ENCODE measurements at regions not wholly inside any gene's neighbourhood (a gene's known extent, or its start where the extent isn't known, plus 50 kb on each side); places are given as distances from the start of the nearest gene placed in this dataset.

DNA sequence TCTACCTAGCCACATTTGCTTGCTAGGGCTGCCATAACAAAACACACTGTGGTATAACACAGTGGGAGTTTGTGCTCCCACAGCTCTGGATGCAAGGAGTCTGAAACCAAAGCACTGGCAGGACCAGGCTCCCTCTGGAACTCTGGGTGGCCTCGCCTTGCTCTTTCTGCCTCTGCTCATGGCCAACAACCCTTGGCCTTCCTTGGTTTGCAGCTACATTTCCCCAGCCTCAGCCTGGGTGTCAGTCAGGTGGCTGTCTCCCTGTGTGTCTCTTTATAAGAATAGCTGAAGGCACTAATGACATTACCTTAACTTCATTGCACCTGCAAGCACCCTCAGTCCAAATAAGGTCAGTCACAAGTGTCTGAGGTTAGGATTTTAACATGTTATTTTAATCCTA, 101.0 kb upstream of the IRX2 start:
- peaks cover 0 to 2% (median 0%) of the 10 kb centered on the region in 3 donors for H3K27me3 Mint-ChIP-seq (ENCODE audit: low read depth in 3 of 3)
- Histone ChIP-seq H3K9ac (ENCODE audit: insufficient read depth, low read length, poor library complexity, severe bottlenecking) (no peak overlapping the region), H3K79me2 (ENCODE audit: insufficient read depth, low read length) (no peaks in the 10 kb centered on the region), H3K27ac (ENCODE audit: low read depth in 1 of 2, low read length in 2 of 2) (no peak overlapping the region), H3K27me3 (ENCODE audit: control insufficient read depth in 2 of 2, insufficient read depth in 2 of 2, low read length in 2 of 2) (no peaks in the 10 kb centered on the region), H3K36me3 (replicated peaks in 1 of 2; ENCODE audit: control insufficient read depth in 1 of 2, insufficient read depth in 2 of 2, low read length in 2 of 2) (no peaks in the 10 kb centered on the region), H2AFZ (ENCODE audit: insufficient read depth, low read depth, low read length, poor library complexity, severe bottlenecking) (no peak overlapping the region), H3K4me1 (ENCODE audit: control insufficient read depth in 1 of 2, insufficient read depth in 2 of 2, low read length in 2 of 2) (no peaks in the 10 kb centered on the region), H4K20me1 (ENCODE audit: insufficient read depth, low read length) (no peaks in the 10 kb centered on the region), H3K4me3 (replicated peaks in 1 of 3; ENCODE audit: low read depth in 2 of 3, low read length in 3 of 3) (no peak overlapping the region), H3K4me2 (replicated peaks; ENCODE audit: extremely low read depth, low read length, poor library complexity, severe bottlenecking) (no peak overlapping the region), H3K9me3 (replicated peaks in 1 of 2; ENCODE audit: control insufficient read depth in 1 of 2, insufficient read depth in 1 of 2, low read length in 2 of 2) (peaks cover 0 to 10% of the 10 kb centered on the region in 2 donors)
- no peak overlapping the region for H3K4me3 Mint-ChIP-seq
- intact Hi-C loops (cut with micrococcal nuclease) = no loop called here
- no peak for DNase-seq
- 67% methylated on average over 1 of the region's 1 CpG for WGBS (ENCODE audit: insufficient coverage)
- TF ChIP-seq, protein P1, sequence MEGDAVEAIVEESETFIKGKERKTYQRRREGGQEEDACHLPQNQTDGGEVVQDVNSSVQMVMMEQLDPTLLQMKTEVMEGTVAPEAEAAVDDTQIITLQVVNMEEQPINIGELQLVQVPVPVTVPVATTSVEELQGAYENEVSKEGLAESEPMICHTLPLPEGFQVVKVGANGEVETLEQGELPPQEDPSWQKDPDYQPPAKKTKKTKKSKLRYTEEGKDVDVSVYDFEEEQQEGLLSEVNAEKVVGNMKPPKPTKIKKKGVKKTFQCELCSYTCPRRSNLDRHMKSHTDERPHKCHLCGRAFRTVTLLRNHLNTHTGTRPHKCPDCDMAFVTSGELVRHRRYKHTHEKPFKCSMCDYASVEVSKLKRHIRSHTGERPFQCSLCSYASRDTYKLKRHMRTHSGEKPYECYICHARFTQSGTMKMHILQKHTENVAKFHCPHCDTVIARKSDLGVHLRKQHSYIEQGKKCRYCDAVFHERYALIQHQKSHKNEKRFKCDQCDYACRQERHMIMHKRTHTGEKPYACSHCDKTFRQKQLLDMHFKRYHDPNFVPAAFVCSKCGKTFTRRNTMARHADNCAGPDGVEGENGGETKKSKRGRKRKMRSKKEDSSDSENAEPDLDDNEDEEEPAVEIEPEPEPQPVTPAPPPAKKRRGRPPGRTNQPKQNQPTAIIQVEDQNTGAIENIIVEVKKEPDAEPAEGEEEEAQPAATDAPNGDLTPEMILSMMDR (IDR thresholded peaks at IDR 0.05) = no peak
- H3K9me3 Mint-ChIP-seq = peaks cover 0 to 17% (median 2%) of the 10 kb centered on the region in 7 donors
- no peaks in the 10 kb centered on the region for H3K4me1 Mint-ChIP-seq
- no peaks in the 10 kb centered on the region for H3K36me3 Mint-ChIP-seq
- H3K27ac Mint-ChIP-seq = no peak overlapping the region

DNA sequence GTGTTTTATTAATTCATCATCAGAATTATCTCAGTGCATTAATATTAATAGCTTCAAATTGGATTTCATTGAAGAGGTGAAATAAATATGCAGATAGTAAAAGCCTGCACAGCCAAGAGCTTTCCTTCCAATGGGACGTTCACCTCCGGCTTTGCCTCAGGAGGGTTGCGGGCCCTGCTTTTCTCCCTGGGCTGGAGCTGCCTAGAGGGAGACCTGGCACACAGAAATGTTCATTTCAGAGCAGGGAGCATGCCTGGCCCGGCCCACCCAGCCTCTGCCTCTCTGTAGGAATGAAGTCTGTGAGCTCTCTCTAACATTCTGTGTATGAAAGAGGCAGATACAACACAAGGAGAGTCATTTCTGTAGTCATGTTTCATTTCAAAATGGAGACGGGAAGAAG, 100.4 kb upstream of the IRX2 start:
- peaks cover 0 to 10% of the 10 kb centered on the region in 2 donors for H3K9me3 ChIP-seq (replicated peaks in 1 of 2; ENCODE audit: control insufficient read depth in 1 of 2, insufficient read depth in 1 of 2, low read length in 2 of 2)
- no peak overlapping the region for H3K4me3 ChIP-seq (replicated peaks in 1 of 3; ENCODE audit: low read depth in 2 of 3, low read length in 3 of 3)
- 92% methylated on average over 4 of the region's 5 CpGs for WGBS (ENCODE audit: insufficient coverage)
- Mint-ChIP-seq H3K27ac (no peak overlapping the region), H3K9me3 (peaks cover 0 to 17% (median 2%) of the 10 kb centered on the region in 7 donors), H3K4me3 (no peak overlapping the region), H3K4me1 (no peaks in the 10 kb centered on the region), H3K27me3 (ENCODE audit: low read depth in 3 of 3) (peaks cover 0 to 2% (median under 1%) of the 10 kb centered on the region in 3 donors), H3K36me3 (no peaks in the 10 kb centered on the region)
- no peak overlapping the region for H3K27ac ChIP-seq (ENCODE audit: low read depth in 1 of 2, low read length in 2 of 2)
- no peak overlapping the region for H2AFZ ChIP-seq (ENCODE audit: insufficient read depth, low read depth, low read length, poor library complexity, severe bottlenecking)
- H3K36me3 ChIP-seq (replicated peaks in 1 of 2; ENCODE audit: control insufficient read depth in 1 of 2, insufficient read depth in 2 of 2, low read length in 2 of 2) = no peaks in the 10 kb centered on the region
- intact Hi-C loops (cut with micrococcal nuclease) = no loop called here
- H3K9ac ChIP-seq (ENCODE audit: insufficient read depth, low read length, poor library complexity, severe bottlenecking) = no peak overlapping the region
- no peak overlapping the region for H3K4me2 ChIP-seq (replicated peaks; ENCODE audit: extremely low read depth, low read length, poor library complexity, severe bottlenecking)
- H3K79me2 ChIP-seq (ENCODE audit: insufficient read depth, low read length) = no peaks in the 10 kb centered on the region
- no peaks in the 10 kb centered on the region for H4K20me1 ChIP-seq (ENCODE audit: insufficient read depth, low read length)
- TF ChIP-seq, protein P1 (IDR thresholded peaks at IDR 0.05) = no peak
- no peaks in the 10 kb centered on the region for H3K27me3 ChIP-seq (ENCODE audit: control insufficient read depth in 2 of 2, insufficient read depth in 2 of 2, low read length in 2 of 2)
- H3K4me1 ChIP-seq (ENCODE audit: control insufficient read depth in 1 of 2, insufficient read depth in 2 of 2, low read length in 2 of 2) = no peaks in the 10 kb centered on the region
- DNase-seq = no peak
